Liver (tissue), 8 donors: ENCODE measurements at regions not wholly inside any gene's neighbourhood (a gene's known extent, or its start where the extent isn't known, plus 50 kb on each side); places are given as distances from the start of the nearest gene placed in this dataset.
"Not testable (repeated sequence)": the region's sequence is repeated elsewhere in the genome, so short reads cannot be mapped to it uniquely, and the experiment has no call there.

Source experiments
- DNase-seq: peaks from one replicate; pipeline ENCODE4 v3.0.0-alpha.2; 2017; ENCODE audit warnings: low spot score
- H3K27ac ChIP-seq, 2 donors: one replicate each; pipeline ENCODE4 v1.7.0; 2013; ENCODE audit warnings: inconsistent platforms in 2 of 2, low read length in 2 of 2, control low read depth in 1 of 2, low read depth in 1 of 2, mild to moderate bottlenecking in 1 of 2
- H3K27me3 ChIP-seq, 4 donors: one replicate each; pipeline versions ENCODE4 v1.6.1 to v1.7.0; 2013; ENCODE audit warnings: low read length in 3 of 4, inconsistent platforms in 1 of 4, mild to moderate bottlenecking in 1 of 4, moderate library complexity in 1 of 4; ENCODE audit not compliant: control insufficient read depth in 4 of 4, insufficient read depth in 4 of 4
- H3K36me3 ChIP-seq, 4 donors: one replicate each; pipeline versions ENCODE4 v1.6.1 to v1.7.0; 2013; ENCODE audit warnings: low read length in 3 of 4, mild to moderate bottlenecking in 3 of 4, low read depth in 1 of 4, moderate library complexity in 1 of 4; ENCODE audit not compliant: control insufficient read depth in 4 of 4, insufficient read depth in 3 of 4
- H3K4me1 ChIP-seq, 4 donors: one replicate each; pipeline versions ENCODE4 v1.6.1 to v1.7.0; 2013; ENCODE audit warnings: low read length in 3 of 4, mild to moderate bottlenecking in 3 of 4, moderate library complexity in 1 of 4; ENCODE audit not compliant: control insufficient read depth in 4 of 4, insufficient read depth in 4 of 4
- H3K4me3 ChIP-seq, 3 donors: one replicate each; pipeline versions ENCODE4 v1.6.1 to v1.7.0; 2013; ENCODE audit warnings: low read length in 3 of 3, control low read depth in 1 of 3, low read depth in 1 of 3, mild to moderate bottlenecking in 1 of 3
- H3K9ac ChIP-seq, 2 donors: one replicate each; pipeline ENCODE4 v1.7.0; 2013; ENCODE audit warnings: low read length in 2 of 2, mild to moderate bottlenecking in 2 of 2, moderate library complexity in 2 of 2, control low read depth in 1 of 2, low read depth in 1 of 2
- H3K9me3 ChIP-seq, 4 donors: one replicate each; pipeline versions ENCODE4 v1.6.1 to v1.7.0; 2013; ENCODE audit warnings: low read length in 3 of 4; ENCODE audit not compliant: control insufficient read depth in 4 of 4
- CTCF ChIP-seq: fragments of 150-350 bp; IDR thresholded peaks from 2 replicates; pipeline ENCODE4 v1.5.1; 2017; ENCODE audit warnings: improper control_type of control experiment, low read depth, low read length; ENCODE audit not compliant: missing input control
- FOXA1 ChIP-seq: IDR thresholded peaks from 2 replicates; pipeline ENCODE4 v1.6.1; 2016; ENCODE audit warnings: antibody characterized with exemption
- FOXA2 ChIP-seq: IDR thresholded peaks from 2 replicates; pipeline ENCODE4 v1.6.1; 2016; ENCODE audit warnings: antibody characterized with exemption
- GABPA ChIP-seq, 2 donors: IDR thresholded peaks in 1 of 2; conservative IDR thresholded peaks in 1 of 2; 2 replicates each; pipeline ENCODE4 v1.6.1; 2016; ENCODE audit warnings: antibody characterized with exemption in 2 of 2, mild to moderate bottlenecking in 1 of 2, moderate library complexity in 1 of 2
- HNF4A ChIP-seq, 2 donors: conservative IDR thresholded peaks; 2 replicates each; pipeline ENCODE4 v1.6.1; 2016; ENCODE audit warnings: antibody characterized with exemption in 2 of 2, mild to moderate bottlenecking in 2 of 2
- HNF4G ChIP-seq: IDR thresholded peaks from 2 replicates; pipeline ENCODE4 v1.6.1; 2016; ENCODE audit warnings: antibody characterized with exemption
- JUND ChIP-seq, 2 donors: IDR thresholded peaks; 2 replicates each; pipeline ENCODE4 v1.6.1; 2016; ENCODE audit warnings: antibody characterized with exemption in 2 of 2
- MAX ChIP-seq: IDR thresholded peaks from 2 replicates; pipeline ENCODE4 v1.6.1; 2016; ENCODE audit warnings: antibody characterized with exemption
- NR2F2 ChIP-seq: IDR thresholded peaks from 2 replicates; pipeline ENCODE4 v1.6.1; 2016; ENCODE audit warnings: antibody characterized with exemption
- RAD21 ChIP-seq, 2 donors: IDR thresholded peaks; 2 replicates each; pipeline ENCODE4 v1.6.1; 2016; ENCODE audit warnings: antibody characterized with exemption in 2 of 2, mild to moderate bottlenecking in 2 of 2
- REST ChIP-seq: IDR thresholded peaks from 2 replicates; pipeline ENCODE4 v1.6.1; 2016; ENCODE audit warnings: antibody characterized with exemption, mild to moderate bottlenecking
- RXRA ChIP-seq, 2 donors: IDR thresholded peaks; 2 replicates each; pipeline ENCODE4 v1.6.1; 2017 to 2018; ENCODE audit warnings: antibody characterized with exemption in 2 of 2, mild to moderate bottlenecking in 1 of 2
- SP1 ChIP-seq: IDR thresholded peaks from 2 replicates; pipeline ENCODE4 v1.6.1; 2018; ENCODE audit warnings: antibody characterized with exemption, mild to moderate bottlenecking
- TAF1 ChIP-seq: conservative IDR thresholded peaks from 2 replicates; pipeline ENCODE4 v1.6.1; 2016; ENCODE audit warnings: antibody characterized with exemption, mild to moderate bottlenecking
- YY1 ChIP-seq: IDR thresholded peaks from 2 replicates; pipeline ENCODE4 v1.6.1; 2016; ENCODE audit warnings: antibody characterized with exemption, mild to moderate bottlenecking
- WGBS: extraction: QIAGEN DNeasy Blood & Tissue Kit; methylation state at CpG from one replicate; pipeline ENCODE4 v1.1.7; 2013; 5-methylcytosine and 5-hydroxymethylcytosine counted together
- TF ChIP-seq, protein P1 (sequence below): IDR thresholded peaks from 2 replicates; pipeline ENCODE4 v1.6.1; 2016; ENCODE audit warnings: antibody characterized with exemption
- donor health status: healthy.
- donor health status: healthy.
- donor health status: healthy.
- donor health status: healthy.
- donor health status: healthy.

GRCh38 chr6:74570044-74570443 is 635.8 kb downstream of the COL12A1 start:
- H3K9ac ChIP-seq: no peak overlapping the region
- no peak for DNase-seq
- no peaks in the 10 kb centered on the region for H3K36me3 ChIP-seq
- no peaks in the 10 kb centered on the region for H3K4me1 ChIP-seq
- no peak overlapping the region for H3K27ac ChIP-seq
- no peaks in the 10 kb centered on the region for H3K27me3 ChIP-seq
- no peak for TF ChIP-seq GABPA (IDR thresholded peaks at IDR 0.05 in 1 of 2, conservative IDR thresholded peaks at IDR 0.05 in 1 of 2)
- no peak for TF ChIP-seq FOXA1
- TF ChIP-seq RAD21 (IDR thresholded peaks at IDR 0.05): no peak
- TF ChIP-seq TAF1: no peak
- TF ChIP-seq YY1: no peak
- no peak for TF ChIP-seq CTCF
- no peak for TF ChIP-seq SP1
- TF ChIP-seq MAX: no peak
- TF ChIP-seq HNF4A (conservative IDR thresholded peaks at IDR 0.05): no peak
- no peak for TF ChIP-seq RXRA (IDR thresholded peaks at IDR 0.05)
- TF ChIP-seq JUND (IDR thresholded peaks at IDR 0.05): no peak
- TF ChIP-seq NR2F2: no peak
- no peak for TF ChIP-seq REST
- TF ChIP-seq FOXA2: no peak
- no peaks in the 10 kb centered on the region for H3K9me3 ChIP-seq
- 83% methylated on average over 1 of the region's 1 CpG for WGBS
- no peak overlapping the region for H3K4me3 ChIP-seq

DNA sequence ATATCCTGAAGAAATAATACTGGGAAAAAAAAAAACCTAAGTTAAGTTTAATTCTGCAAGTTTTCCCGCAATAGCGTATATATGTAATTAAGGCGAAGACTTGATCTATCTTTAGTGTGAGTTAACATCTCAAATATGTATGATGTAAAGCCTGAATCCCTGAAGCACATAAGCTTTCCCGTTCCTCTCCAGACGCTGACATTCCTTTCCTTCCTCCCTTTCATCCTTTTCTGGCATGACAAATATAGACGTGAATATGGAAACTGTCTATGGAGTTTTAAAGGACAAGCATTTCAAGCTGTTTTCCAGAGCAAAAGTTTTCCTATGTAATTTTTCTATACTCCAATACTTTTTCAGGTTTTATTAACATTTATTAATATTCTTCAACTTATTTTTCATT is 637.0 kb downstream of the COL12A1 start:
- 82% methylated on average over 6 of the region's 6 CpGs for WGBS
- Histone ChIP-seq H3K36me3 (no peaks in the 10 kb centered on the region), H3K27ac (no peak overlapping the region), H3K4me1 (no peaks in the 10 kb centered on the region), H3K9me3 (no peaks in the 10 kb centered on the region), H3K4me3 (no peak overlapping the region), H3K9ac (no peak overlapping the region), H3K27me3 (no peaks in the 10 kb centered on the region)
- TF ChIP-seq YY1: no peak
- no peak for TF ChIP-seq RXRA (IDR thresholded peaks at IDR 0.05)
- TF ChIP-seq SP1: no peak
- TF ChIP-seq, protein P1, sequence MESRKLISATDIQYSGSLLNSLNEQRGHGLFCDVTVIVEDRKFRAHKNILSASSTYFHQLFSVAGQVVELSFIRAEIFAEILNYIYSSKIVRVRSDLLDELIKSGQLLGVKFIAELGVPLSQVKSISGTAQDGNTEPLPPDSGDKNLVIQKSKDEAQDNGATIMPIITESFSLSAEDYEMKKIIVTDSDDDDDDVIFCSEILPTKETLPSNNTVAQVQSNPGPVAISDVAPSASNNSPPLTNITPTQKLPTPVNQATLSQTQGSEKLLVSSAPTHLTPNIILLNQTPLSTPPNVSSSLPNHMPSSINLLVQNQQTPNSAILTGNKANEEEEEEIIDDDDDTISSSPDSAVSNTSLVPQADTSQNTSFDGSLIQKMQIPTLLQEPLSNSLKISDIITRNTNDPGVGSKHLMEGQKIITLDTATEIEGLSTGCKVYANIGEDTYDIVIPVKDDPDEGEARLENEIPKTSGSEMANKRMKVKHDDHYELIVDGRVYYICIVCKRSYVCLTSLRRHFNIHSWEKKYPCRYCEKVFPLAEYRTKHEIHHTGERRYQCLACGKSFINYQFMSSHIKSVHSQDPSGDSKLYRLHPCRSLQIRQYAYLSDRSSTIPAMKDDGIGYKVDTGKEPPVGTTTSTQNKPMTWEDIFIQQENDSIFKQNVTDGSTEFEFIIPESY: no peak
- TF ChIP-seq FOXA1: no peak
- TF ChIP-seq HNF4G: no peak
- no peak for TF ChIP-seq CTCF
- no peak for TF ChIP-seq REST
- DNase-seq: no peak

DNA sequence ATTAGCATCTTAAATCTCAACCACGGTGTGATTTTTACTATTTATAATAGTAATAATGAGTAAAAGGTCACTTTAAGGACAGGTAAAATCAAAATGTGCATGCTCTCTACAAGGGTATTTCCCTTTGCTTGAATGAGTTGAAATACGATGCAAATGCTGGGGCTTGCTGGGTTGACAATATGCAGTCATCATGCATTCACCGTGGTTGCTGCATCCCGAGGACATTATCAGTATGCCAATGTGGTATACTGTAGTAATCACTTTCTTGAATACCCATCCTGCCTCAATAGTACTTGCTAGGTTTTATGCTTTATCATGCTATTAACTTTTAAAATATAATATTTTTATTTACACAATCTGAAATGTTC is 637.9 kb downstream of the COL12A1 start:
- DNase-seq, H3K27me3 ChIP-seq, H3K9ac ChIP-seq, H3K27ac ChIP-seq, H3K4me3 ChIP-seq, H3K9me3 ChIP-seq, H3K36me3 ChIP-seq, H3K4me1 ChIP-seq: not testable (repeated sequence)
- 89% methylated on average over 4 of the region's 4 CpGs for WGBS
